Muscle layer of duodenum (tissue), 2 donors: ENCODE measurements at regions not wholly inside any gene's neighbourhood (a gene's known extent, or its start where the extent isn't known, plus 50 kb on each side); places are given as distances from the start of the nearest gene placed in this dataset.

Source experiments
- H3K27ac ChIP-seq: one replicate; pipeline ENCODE4 v1.7.0; 2013; ENCODE audit warnings: mild to moderate bottlenecking, low read length
- H3K27me3 ChIP-seq: one replicate; pipeline ENCODE4 v1.7.0; 2013; ENCODE audit warnings: low read depth, mild to moderate bottlenecking, control low read depth, low read length
- H3K36me3 ChIP-seq, 2 donors: one replicate each; pipeline ENCODE4 v1.7.0; 2013; ENCODE audit warnings: low read length in 2 of 2, control low read depth in 1 of 2, mild to moderate bottlenecking in 1 of 2; ENCODE audit not compliant: insufficient read depth in 2 of 2, control insufficient read depth in 1 of 2
- H3K4me1 ChIP-seq, 2 donors: one replicate each; pipeline ENCODE4 v1.7.0; 2013; ENCODE audit warnings: low read length in 2 of 2, mild to moderate bottlenecking in 2 of 2, control low read depth in 1 of 2, moderate library complexity in 1 of 2; ENCODE audit not compliant: insufficient read depth in 2 of 2, control insufficient read depth in 1 of 2
- H3K4me3 ChIP-seq, 2 donors: one replicate each; pipeline ENCODE4 v1.7.0; 2013; ENCODE audit warnings: low read length in 2 of 2, low read depth in 1 of 2, mild to moderate bottlenecking in 1 of 2
- H3K9me3 ChIP-seq, 2 donors: one replicate each; pipeline ENCODE4 v1.7.0; 2013; ENCODE audit warnings: low read length in 2 of 2, control low read depth in 1 of 2, mild to moderate bottlenecking in 1 of 2; ENCODE audit not compliant: control insufficient read depth in 1 of 2
- donor health status: healthy.

DNA sequence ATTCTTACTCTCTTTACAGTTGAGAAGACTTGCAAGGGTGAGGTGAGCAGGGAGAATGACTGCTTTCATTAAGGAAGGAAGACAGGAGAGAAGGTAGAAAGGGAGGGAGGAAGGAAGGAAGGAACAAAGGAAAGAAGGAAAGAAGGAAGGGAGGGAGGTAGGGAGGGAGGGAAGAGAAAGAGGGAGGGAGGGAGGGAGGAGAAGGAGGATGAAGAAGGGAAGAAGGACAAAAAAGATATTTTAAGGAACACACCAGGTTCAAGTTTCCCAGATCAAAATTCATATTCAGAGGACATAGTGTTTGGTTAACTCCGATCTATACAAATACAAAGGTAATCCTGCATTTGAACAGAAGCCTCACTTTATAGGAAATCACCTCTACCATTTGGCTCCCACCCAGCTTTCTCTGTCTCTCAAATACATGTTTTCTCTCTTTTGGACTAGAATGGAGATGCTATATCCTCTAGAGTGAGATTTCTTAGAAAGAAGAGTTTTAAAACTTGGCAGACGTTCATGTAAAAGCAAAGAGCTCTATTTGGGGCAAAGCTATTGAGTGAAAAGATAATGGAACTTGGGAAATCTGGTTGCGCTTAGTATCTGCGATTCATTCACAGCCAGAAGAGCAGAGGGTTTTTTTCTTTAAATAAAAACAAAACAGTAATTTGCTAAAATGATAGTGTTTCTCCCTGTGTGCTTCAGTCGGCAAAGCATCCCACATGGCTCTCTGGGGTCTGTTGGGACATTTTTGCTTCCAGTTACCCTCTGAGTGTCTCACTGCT lies 261.9 kb upstream of the LYZL1 start:
- no peaks in the 10 kb centered on the region for H3K9me3 ChIP-seq
- no peak overlapping the region for H3K27ac ChIP-seq
- H3K27me3 ChIP-seq: no peaks in the 10 kb centered on the region
- H3K4me3 ChIP-seq: no peak overlapping the region
- no peaks in the 10 kb centered on the region for H3K36me3 ChIP-seq
- no peaks in the 10 kb centered on the region for H3K4me1 ChIP-seq

DNA sequence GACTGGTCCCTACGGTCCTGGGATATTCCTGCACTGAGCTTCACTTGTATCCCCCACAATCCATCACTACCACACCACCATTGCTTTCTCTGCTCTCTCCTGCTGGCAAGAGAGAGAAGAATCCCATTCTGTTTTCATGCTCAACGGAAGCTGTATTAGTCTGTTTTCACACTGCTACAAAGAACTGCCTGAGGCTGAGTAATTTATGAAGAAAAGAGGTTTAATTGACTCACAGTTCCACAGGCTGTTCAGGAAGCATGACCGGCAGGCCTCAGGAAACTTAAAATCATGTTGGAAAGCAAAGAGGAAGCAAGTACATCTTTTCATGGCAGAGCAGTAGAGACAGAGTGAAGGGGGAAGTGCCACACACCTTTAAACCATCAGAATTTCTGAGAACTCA lies 260.4 kb upstream of the LYZL1 start:
- no peaks in the 10 kb centered on the region for H3K36me3 ChIP-seq
- no peaks in the 10 kb centered on the region for H3K27me3 ChIP-seq
- no peaks in the 10 kb centered on the region for H3K4me1 ChIP-seq

DNA sequence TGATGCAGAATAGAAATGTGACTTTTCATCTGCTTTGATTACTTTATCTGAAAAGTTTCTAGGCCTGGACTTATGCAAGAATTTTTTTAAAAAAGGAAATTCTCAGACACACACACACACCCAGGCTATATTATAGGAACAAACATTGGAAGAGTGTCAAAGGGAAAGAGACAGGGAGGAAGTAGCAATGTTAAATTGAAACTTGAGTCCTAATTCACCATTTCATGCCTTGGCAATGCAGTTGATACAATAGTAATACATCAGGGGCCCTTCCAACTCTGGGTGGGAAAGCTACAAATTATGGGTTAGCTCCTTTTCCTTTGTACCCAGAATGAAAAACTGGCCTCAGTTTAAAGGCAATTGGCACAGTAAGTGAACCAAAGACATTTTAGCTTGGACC lies 258.0 kb upstream of the LYZL1 start:
- H3K27me3 ChIP-seq: no peaks in the 10 kb centered on the region
- no peak overlapping the region for H3K27ac ChIP-seq
- H3K9me3 ChIP-seq: no peaks in the 10 kb centered on the region
- H3K4me1 ChIP-seq: no peaks in the 10 kb centered on the region
- no peaks in the 10 kb centered on the region for H3K36me3 ChIP-seq
- no peak overlapping the region for H3K4me3 ChIP-seq

More for the DNA sequence above, 260.4 kb upstream of the LYZL1 start:
- Histone ChIP-seq H3K9me3 (no peaks in the 10 kb centered on the region), H3K4me3 (no peak overlapping the region), H3K27ac (no peak overlapping the region)

DNA sequence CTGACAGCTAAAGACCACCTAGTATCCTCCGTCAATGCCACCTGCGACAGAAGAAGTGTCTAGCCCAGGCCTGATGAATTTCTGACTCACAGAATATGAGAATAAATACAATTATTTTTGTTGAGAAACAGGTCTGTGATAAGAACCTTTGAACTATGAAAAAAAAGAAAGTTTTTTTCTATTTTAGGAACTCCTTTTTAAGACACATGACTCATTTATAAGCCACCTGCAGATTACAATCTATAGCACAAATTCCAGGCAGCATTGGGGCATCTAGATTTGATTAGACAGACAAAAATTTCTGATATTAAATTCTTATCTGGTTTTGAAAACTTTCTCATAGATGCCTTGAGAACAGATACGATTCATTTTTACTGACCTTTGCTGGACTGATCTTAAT lies 256.7 kb upstream of the LYZL1 start:
- Histone ChIP-seq H3K27me3 (no peaks in the 10 kb centered on the region), H3K9me3 (no peaks in the 10 kb centered on the region), H3K4me3 (no peak overlapping the region), H3K4me1 (no peaks in the 10 kb centered on the region), H3K27ac (no peak overlapping the region), H3K36me3 (no peaks in the 10 kb centered on the region)

DNA sequence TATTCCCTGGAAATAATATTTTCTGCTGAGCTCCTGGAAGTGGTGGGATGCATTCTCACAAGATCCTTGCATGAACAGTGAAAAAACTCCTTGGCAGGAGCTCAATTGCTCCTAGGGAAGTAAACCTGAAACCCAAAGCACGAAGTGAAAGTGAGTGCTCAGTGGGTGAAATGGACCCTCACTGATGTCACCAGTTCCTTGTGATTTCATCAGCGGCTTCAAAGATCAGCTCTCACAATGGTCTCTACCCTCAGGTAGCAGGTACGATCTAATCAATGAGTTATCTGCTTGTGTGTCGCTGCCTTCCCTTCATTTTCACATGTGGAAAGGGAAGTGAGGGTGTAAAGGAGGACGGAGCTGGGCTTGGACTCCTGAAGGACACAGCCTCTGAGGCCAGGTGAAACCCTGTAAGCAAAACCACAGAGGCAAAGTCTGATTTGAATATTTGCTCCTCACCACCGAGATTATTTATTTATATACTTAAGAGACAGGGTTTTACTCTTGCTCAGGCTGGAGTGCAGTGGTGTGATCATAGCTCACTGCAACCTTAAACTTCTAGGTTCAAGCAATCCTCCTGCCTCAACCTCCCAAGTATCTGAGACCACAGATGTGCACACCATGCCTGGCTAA lies 255.4 kb upstream of the LYZL1 start:
- Histone ChIP-seq H3K27me3 (no peaks in the 10 kb centered on the region), H3K27ac (no peak overlapping the region), H3K4me3 (no peak overlapping the region), H3K9me3 (no peaks in the 10 kb centered on the region), H3K36me3 (no peaks in the 10 kb centered on the region), H3K4me1 (no peaks in the 10 kb centered on the region)

DNA sequence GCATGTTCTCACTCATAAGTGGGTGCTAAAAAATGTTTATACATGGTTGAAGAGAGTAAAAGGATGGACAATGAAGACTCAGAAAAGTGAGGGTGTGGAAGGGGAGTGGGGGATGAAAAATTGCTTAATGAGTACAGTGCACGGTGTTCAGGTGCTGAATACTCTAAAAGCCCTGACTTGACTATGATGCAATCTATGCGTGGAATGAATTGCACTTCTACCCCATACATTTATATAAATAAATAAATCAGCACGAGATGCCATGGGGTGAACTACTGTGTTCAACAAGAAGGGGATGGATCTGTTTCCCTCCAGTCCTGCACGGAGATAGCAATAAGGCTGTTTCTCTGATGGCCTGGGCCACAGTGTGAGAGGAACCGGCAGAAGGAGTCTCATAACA lies 254.3 kb upstream of the LYZL1 start:
- Histone ChIP-seq H3K4me1 (no peaks in the 10 kb centered on the region), H3K27me3 (no peaks in the 10 kb centered on the region), H3K36me3 (no peaks in the 10 kb centered on the region), H3K27ac (no peak overlapping the region), H3K9me3 (no peaks in the 10 kb centered on the region), H3K4me3 (no peak overlapping the region)

DNA sequence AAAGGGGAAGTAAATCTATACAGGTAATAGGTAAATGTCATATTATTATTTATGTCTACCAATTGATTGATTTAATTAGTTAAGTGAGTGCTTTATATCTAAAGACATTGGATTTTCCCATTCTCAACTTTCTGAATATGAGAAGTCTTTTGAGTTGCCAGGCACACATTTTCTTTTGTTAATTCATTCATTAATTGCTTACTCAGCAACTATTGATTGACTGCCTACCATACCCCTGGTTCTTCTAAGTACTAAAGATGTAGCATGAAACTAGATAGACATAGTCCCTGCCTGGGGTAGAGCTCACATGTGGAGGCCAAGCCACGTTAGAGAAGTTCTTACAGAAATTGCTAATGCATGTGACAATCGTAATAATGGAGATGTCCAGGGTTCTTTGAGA lies 253.1 kb upstream of the LYZL1 start:
- no peaks in the 10 kb centered on the region for H3K9me3 ChIP-seq
- no peak overlapping the region for H3K27ac ChIP-seq

DNA sequence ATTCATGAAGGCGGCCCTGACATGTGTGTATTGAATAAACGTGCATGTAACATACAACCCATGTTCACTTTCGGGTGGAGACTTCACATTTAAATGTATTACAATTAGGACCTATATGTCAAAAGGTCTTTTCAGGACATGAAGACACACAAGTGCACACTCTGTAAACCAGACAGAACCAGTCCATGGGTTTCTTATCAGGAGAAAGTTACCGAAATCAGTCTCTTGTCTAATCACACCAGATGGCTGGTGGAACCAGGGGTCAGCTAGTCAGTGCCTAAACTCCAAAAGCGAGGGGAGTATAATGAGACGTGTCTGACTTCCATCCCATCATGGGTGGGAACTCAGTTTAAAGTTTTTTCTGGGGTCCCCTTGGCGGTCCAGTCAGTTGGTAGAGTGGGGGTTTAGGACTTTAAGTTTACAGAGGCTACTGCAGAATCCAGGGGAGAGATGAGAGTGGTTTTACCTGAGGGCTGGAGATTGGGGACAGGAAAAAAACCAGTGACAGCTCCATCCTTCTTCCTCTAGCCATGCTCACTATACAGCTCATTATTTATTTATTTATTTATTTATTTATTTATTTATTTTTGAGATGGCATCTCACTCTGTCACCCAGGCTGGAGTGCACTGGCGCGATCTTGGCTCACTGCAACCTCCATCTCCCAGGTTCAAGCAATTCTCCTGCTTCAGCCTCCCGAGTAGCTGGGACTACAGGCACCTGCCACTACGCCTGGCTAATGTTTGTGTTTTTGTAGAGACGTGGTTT lies 251.3 kb upstream of the LYZL1 start:
- Histone ChIP-seq H3K27me3 (no peaks in the 10 kb centered on the region), H3K4me1 (no peaks in the 10 kb centered on the region), H3K9me3 (no peaks in the 10 kb centered on the region)

More for the DNA sequence above, 253.1 kb upstream of the LYZL1 start:
- Histone ChIP-seq H3K4me3 (no peak overlapping the region), H3K27me3 (no peaks in the 10 kb centered on the region), H3K4me1 (no peaks in the 10 kb centered on the region), H3K36me3 (no peaks in the 10 kb centered on the region)

DNA sequence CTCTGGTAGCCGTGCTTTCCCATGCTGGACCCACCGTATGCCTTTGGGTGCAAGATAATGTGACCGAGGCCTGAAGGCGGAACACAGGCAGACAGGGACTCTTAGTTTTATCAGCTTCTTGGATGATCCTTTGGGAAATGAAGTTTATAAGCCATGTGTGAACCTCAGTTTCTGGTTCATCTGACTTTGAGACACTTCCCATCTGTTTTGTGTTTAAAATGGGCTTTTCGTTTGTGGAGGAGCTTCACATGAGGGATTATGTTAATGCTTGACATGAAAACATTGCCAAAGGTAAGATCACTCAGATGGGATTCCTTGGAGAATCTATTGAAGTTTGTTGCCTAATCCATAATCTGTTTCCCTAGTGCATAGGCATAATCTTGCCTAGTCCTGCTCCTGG lies 249.8 kb upstream of the LYZL1 start:
- Histone ChIP-seq H3K4me3 (no peak overlapping the region), H3K27ac (no peak overlapping the region)

More for the DNA sequence above, 251.3 kb upstream of the LYZL1 start:
- no peaks in the 10 kb centered on the region for H3K36me3 ChIP-seq
- H3K4me3 ChIP-seq: no peak overlapping the region
- no peak overlapping the region for H3K27ac ChIP-seq

DNA sequence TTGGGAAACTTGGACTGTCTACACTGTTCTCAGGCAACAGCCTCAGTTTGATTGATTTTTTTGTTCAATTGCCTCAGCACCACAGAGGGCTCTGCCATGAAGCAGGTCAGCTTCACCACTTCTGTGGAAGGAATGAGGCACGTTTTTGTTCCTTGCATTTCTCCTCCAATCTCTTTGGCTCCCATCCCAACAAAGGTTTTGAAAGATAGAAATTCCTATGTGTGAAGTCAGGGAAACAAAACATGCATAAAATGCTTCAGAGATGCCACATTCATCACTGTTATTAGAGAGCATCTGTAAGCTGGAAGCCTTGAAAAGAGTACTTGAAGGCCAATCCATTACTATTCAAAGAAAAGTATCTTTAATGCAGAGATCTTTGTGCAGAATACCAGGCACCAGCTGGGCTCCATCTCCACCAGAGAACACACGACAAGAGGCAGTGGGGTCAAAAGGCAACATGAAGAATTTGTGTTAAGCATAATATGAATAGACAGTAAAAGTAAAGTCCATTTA lies 249.1 kb upstream of the LYZL1 start:
- Histone ChIP-seq H3K4me1 (no peaks in the 10 kb centered on the region), H3K27ac (no peak overlapping the region), H3K9me3 (no peaks in the 10 kb centered on the region), H3K4me3 (no peak overlapping the region), H3K27me3 (no peaks in the 10 kb centered on the region), H3K36me3 (no peaks in the 10 kb centered on the region)

More for the DNA sequence above, 249.8 kb upstream of the LYZL1 start:
- Histone ChIP-seq H3K27me3 (no peaks in the 10 kb centered on the region), H3K36me3 (no peaks in the 10 kb centered on the region), H3K4me1 (no peaks in the 10 kb centered on the region), H3K9me3 (no peaks in the 10 kb centered on the region)

DNA sequence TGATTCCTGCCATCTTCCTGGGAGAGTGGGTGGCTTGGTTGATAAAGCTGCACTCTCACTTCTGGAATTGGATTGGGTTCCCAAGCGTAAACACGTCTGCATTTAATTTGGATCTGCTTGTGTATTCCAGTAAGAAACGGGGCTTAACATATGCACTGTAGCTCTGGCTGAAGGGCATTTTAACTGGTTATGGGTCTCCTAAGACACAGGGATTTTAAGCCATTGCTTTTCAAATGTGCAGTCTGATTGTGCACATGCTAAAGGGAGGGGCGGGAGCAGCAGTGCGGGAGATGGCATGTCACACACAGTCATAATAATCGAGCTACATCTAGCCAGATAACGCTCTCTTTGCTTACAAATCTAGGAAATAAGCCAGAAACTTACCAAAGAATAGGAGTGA lies 247.3 kb upstream of the LYZL1 start:
- H3K4me3 ChIP-seq: no peak overlapping the region
- no peaks in the 10 kb centered on the region for H3K9me3 ChIP-seq
- H3K27ac ChIP-seq: no peak overlapping the region
- no peaks in the 10 kb centered on the region for H3K36me3 ChIP-seq
- H3K27me3 ChIP-seq: no peaks in the 10 kb centered on the region
- no peaks in the 10 kb centered on the region for H3K4me1 ChIP-seq
